Activated naive CD8-positive, alpha-beta T cell treated with anti-CD3 and anti-CD28 coated beads, Interleukin-2, amount 50 U/mL, for 16 hours (primary cell): ENCODE measurements at regions not wholly inside any gene's neighbourhood (a gene's known extent, or its start where the extent isn't known, plus 50 kb on each side); places are given as distances from the start of the nearest gene placed in this dataset.

Source experiments
- DNase-seq: peaks from one replicate; pipeline ENCODE4 v3.0.0-alpha.2; 2020; ENCODE audit warnings: low read depth, low spot score

DNA sequence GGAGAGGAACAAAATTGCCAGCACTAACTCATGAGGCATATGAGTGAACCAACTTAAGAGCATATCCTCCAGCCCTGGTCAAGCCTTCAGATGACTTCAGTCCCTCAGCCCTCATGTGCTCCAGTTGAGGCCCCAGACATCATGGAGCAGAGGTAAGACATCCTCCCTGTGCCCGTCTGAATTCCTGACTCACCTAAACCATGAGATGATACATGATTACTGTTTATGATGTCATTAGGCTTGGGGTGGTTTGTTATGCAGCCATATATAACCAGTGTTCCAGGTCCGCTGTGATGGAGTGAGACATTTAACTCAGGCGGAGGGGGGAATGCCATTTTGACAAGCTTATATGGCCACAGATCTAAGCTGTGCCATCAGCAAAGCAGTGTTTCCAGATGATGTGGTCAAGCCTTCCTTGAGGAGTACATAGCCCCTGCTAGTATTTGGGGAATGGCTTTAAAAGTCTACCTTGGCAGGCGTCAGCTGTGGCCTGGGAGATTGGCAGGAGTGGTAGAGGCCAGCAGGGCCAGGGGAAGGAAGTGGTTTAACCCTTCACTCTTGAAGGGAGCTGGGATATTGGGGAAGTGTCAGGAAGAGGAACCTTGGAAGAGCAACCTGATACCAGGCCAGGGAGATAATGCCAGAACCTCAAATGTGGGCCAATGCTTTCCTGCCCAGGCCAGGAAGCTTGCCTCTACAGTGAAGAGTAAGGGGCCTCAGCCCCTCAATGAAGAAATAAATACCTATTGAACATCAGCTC lies 343.0 kb upstream of the PODXL start:
- DNase-seq = no peak

DNA sequence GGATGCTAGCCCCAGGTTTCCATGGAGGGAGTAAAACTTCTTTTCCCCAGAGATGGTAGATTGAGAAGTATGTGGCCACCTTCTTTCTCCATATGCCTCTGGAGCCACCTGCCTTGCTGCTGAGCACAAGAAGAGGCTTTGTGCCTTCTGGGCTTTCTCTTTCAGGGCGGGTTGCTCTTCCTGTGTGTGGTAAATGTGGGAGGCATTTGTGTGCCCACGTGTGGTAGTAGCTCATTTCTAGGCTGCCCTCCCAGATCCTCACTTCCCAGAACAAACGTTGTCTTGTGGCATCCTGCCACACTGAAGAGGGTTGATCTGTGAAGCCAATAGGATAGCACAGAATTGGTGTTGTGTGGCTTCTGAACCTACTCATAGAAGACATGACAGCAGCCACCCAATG lies 342.0 kb upstream of the PODXL start:
- DNase-seq = no peak

GRCh38 chr7:131897790-131898165 lies 341.4 kb upstream of the PODXL start:
- DNase-seq = no peak

DNA sequence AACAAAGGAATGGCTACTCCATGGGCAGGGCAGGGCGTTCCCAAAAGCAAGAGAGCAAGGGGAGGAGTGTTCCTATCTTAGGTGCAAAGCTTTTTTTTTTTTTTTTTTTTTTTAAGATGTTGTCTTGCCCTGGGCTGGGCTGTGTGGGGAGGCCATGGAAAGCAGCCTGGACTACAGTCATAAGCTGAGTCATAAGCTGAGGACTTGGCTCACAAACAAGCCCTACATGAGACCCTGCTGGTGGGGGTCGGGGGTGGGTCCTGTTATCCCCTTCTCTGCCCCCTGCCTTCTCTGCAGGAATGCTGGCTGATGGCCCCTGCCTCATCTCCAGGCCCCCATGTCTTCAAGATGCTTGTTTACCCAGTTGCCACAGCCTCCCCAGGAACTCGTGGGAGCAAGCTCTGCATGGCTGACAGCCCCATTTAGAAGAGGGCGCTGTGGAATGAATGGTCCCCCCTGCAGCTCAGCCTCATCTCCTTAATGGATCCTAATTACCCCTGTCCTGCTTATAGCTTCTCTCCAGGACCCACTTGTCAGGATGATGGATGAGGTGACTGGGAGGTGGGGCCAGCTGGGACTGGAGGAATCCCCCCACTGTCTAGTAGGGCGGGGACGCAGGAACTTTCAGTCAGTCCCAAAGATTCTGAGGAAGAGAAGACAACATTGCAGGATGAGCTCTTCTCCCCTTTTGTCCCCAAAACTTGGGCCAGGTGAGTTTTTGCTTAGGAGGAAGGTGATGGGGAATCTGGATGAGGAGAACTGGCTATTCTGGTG lies 340.8 kb upstream of the PODXL start:
- DNase-seq = no peak

GRCh38 chr7:131896165-131896863 lies 339.9 kb upstream of the PODXL start:
- no peak for DNase-seq

- no peak for DNase-seq
Measured at GRCh38 chr7:131895541-131896164, 339.2 kb upstream of the PODXL start.

GRCh38 chr7:131893631-131894340 lies 337.4 kb upstream of the PODXL start:
- no peak for DNase-seq

DNA sequence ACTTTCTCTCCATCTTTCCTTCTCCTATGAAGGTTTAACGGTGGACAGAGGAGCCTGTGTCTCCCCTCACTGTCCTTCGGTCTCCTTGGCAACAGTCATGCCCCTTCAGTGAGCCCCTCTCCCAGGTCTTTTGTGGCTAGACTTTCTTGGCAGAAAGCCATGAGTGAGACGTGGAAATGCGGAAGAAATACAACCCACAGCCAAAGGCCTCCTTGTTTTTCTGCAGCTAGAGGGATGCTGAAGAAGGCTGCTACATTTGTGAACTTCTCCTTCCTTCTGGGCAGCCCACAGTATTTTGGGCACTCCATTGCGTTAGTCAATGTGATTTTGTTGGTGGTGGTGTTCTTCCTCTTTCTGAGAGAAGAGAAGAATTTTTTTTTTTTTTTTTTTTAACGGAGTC lies 333.7 kb upstream of the PODXL start:
- no peak for DNase-seq

DNA sequence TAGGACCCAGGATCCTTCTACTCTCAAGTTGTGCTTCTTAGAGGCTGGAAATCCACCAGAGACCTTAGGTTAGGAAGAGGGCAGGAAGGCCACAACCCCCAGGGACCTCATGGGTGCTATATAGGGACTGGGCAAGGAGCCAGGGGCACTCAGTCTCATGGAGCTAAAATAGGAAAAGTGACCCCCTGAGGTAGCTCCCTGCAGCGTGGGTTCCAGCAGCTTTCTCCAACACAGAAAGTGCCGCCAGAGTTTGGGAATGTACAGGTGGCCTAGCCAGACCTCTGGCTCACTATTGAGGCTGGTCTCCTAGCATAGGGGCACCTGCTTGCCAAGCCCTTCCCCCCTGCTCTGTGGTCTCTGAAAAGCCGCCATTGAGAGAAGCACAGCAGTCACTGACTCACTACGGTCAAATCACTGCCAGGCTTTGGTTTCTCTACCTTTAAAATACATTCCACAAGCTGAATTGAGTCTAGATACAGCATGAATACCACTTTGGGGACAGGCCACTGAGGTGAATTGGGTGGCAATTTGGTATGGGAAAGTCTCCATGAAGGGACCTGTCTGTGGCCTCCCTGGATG lies 333.2 kb upstream of the PODXL start:
- no peak for DNase-seq

DNA sequence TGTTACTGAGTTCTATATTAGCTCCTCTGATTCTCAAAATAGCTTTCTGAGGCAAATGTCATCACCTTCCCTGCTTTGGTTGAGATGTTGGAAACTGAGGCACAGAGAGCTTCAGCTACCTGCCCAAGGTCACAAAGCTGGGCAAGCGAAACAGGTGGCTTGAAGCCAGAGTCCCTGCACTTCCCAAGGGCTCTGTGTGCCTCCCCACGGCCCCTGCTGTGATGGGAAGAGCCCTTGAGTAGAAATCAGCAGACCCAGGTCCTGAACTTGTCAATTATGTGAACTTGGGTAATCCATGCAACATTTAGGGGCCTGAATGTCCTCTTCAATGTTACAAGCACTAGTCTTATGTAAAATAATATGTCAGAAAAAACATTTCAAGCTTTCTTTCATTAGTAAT lies 327.3 kb upstream of the PODXL start:
- no peak for DNase-seq

DNA sequence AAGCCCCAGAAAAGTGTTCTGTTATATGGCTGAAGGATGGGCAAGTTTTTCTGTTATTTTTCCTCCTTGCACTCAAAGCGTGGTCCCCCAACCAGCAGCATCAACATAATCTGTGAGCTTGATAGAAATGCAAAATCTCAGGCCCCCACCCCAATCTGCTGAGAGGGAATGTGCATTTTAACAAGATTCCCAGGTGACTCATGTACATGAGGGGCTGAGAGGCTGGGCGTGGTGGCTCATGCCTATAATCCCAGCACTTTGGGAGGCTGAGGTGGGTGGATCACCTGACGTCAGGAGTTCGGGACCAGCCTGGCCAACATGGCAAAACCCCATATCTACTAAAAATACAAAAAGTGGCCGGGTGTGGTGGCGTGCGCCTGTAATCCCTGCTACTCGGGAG lies 326.8 kb upstream of the PODXL start:
- DNase-seq = no peak

DNA sequence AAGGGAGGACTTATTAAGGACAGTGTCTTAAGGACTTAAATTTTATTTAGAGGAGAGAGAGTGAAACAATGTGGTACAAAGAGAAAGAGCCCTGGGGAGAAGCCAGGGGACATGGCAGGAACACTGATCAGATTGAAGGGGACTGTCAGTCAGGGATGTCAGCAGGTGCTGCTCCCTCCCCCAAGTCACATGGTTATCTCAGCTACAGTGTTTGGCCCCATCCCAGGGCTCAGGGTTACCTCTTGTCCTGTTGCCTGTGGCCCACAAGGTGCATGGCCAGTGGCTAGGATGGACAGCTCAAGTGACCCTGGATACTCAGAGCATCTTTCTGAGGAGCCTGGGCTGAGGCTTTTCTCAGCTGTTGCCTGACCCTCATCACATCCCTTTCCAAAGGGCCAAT lies 325.9 kb upstream of the PODXL start:
- no peak for DNase-seq

GRCh38 chr7:131880078-131880477 lies 323.6 kb upstream of the PODXL start:
- DNase-seq = no peak

DNA sequence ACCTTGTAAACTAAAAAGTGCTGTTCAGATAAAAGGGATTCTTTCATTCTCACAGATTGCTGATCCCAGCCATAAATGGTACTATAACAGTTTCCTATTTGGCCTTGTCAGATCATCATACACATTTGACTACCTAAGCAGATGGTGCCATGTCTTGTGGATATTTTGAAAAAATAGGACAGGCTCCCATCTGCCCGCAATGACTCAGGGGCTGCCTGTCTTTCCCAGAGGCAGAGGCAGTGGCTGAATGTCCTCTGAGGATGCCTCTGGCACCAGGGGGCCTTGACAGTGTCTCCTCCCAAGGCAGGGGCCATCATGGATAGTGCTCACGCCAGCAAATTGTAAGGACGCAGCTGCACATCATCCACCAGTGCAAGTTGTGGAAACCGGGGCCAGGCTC lies 323.0 kb upstream of the PODXL start:
- no peak for DNase-seq

DNA sequence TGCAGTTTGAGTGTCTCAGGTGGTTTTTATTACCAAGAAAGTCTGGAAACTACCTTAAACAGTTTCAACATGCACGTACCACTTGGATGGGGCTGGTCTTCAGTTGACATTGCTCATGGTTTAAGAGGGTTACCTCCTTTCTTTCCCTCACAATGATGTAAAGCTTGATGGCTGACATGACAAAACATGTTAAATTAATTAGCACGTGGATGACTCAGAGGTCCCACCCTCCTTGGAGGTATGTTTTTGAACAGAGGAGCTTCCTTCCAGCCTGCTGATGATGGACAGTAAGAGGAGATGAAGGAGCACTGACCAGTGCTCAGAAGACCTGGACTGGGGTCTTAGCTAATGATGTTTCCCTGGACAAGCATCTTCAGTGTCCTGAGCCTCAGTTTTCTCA lies 322.3 kb upstream of the PODXL start:
- no peak for DNase-seq

- DNase-seq = no peak
Measured at GRCh38 chr7:131873581-131873980, 317.2 kb upstream of the PODXL start.

- no peak for DNase-seq
Measured at GRCh38 chr7:131869986-131870385, 313.6 kb upstream of the PODXL start.

DNA sequence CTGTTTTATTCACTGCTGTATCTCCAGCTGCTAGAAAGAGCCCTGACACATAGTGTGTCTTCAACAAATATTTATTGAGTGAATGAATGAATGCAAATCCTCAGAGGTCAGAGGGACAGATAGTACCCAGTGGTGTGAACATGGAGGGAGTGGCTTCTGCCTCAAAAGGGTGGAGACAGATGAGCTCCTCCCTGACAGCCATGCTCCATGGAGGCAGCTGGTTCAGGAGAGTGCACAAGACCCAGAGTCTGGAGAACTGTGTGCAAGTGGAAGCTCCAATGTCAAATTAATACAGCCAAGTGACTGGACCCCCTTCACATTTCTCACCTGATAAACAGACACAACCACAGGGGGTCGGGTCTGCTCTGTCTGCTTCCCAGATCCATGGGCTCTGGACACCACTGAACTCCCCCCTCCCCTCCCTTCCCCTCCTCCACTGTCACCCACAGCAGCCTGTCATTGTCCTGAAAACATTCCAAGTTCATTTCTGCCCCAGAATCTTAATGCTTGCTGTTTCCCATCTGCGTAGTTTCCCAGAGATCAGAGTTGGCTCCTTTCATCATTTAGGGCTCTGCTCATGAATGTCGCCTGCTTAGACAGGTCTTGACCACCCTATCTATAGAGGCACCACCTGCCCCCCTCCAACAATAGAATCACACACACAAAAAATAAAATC lies 312.9 kb upstream of the PODXL start:
- no peak for DNase-seq

DNA sequence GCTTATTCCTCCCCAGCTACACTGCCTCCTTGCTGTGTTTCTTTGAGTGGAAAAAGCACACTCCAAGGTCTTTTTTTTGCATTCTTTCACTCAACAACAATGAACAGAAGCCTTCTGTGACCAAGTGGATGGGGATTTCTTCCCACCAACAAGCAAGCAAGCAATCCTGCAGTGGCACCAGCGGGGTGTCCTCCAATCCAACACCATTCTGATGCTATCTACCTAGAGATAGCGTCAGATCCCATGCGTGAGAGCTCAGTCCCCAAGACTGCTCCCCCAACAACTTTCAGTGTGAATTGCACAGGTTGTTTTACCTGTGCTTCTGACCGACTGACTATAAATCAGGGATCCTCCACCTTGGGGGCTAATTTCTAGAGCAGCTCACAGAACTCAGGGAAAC lies 311.0 kb upstream of the PODXL start:
- no peak for DNase-seq

DNA sequence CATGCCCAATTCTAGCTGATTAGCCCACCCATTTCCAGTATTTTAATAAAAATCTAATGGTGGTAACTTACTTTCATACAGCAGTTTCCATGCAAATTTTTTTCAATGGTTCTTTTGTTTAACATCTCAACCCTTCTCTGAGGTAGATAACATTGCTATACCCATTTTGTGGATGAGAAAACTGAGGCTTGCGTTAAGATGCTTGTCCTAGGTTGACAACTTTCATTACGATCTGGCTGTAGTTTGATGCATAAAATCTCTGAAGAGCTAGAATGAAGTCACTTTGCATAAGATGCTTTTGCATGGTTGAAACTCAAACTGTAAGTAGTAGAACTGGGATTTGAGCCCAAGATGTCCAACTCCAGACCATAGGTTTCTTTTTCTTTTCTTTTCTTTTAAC lies 309.5 kb upstream of the PODXL start:
- DNase-seq = no peak
